H1 (cell line): ENCODE measurements at regions not wholly inside any gene's neighbourhood (a gene's known extent, or its start where the extent isn't known, plus 50 kb on each side); places are given as distances from the start of the nearest gene placed in this dataset.

Source experiments
- CTCF ChIA-PET: fragments of 300-600 bp; sonication (Branson Sonifier 250); formaldehyde crosslinking; loops from one replicate; lab custom pipeline; 2021; ENCODE audit not compliant: partially characterized antibody; lab: Charles Lee
- POLR2A ChIA-PET: fragments of 300-600 bp; sonication (Branson Sonifier 250); formaldehyde crosslinking; loops from one replicate; lab custom pipeline; 2021; ENCODE audit warnings: inconsistent platforms; ENCODE audit not compliant: partially characterized antibody; lab: Charles Lee
- DNase-seq, 2 experiments: peaks; one replicate each; pipeline versions ENCODE4 v3.0.0 to v3.0.0-alpha.2; 2010 to 2022; ENCODE audit warnings: low spot score in 2 of 2, low read depth in 1 of 2, mixed read lengths in 1 of 2
- FAIRE-seq: peaks from 2 replicates; lab custom pipeline; 2011; peaks lifted over from hg19 to GRCh38; lab: Jason Lieb, UNC
- H2AFZ ChIP-seq: 2 replicates; pipeline ENCODE4 v1.8.1; 2012; ENCODE audit warnings: low read length, inconsistent platforms
- H2AK5ac ChIP-seq: 2 replicates; pipeline ENCODE4 v1.6.1; 2013; ENCODE audit warnings: low read depth, low read length
- H2BK120ac ChIP-seq: replicated peaks from 2 replicates; pipeline ENCODE3; 2013; ENCODE audit warnings: low read depth, low read length, inconsistent platforms
- H2BK12ac ChIP-seq: 2 replicates; pipeline ENCODE4 v1.6.1; 2013; ENCODE audit warnings: low read depth, low read length
- H2BK15ac ChIP-seq: 2 replicates; pipeline ENCODE4 v1.6.1; 2013; ENCODE audit warnings: low read length
- H2BK20ac ChIP-seq: 2 replicates; pipeline ENCODE4 v1.6.1; 2013; ENCODE audit warnings: low read length
- H2BK5ac ChIP-seq: 2 replicates; pipeline ENCODE4 v1.6.1; 2013; ENCODE audit warnings: low read depth, low read length
- H3K14ac ChIP-seq: 2 replicates; pipeline ENCODE4 v1.6.1; 2013; ENCODE audit warnings: inconsistent platforms; ENCODE audit not compliant: insufficient read length
- H3K18ac ChIP-seq: 2 replicates; pipeline ENCODE4 v1.6.1; 2013; ENCODE audit warnings: low read length; ENCODE audit errors: extremely low read depth
- H3K23ac ChIP-seq: 2 replicates; pipeline ENCODE4 v1.6.1; 2013; ENCODE audit warnings: inconsistent platforms; ENCODE audit not compliant: insufficient read length
- H3K23me2 ChIP-seq: 2 replicates; pipeline ENCODE4 v1.6.1; 2013; ENCODE audit warnings: low read depth, low read length
- H3K27ac ChIP-seq: 2 replicates; pipeline ENCODE4 v1.6.1; 2011; ENCODE audit warnings: low read depth, low read length, inconsistent platforms
- H3K27me3 ChIP-seq, 4 experiments: replicated peaks in 1 of 4; 1 replicate in 1 of 4; 2 replicates in 3 of 4; pipeline versions ENCODE4 v1.6.1 to v1.8.1; 2011 to 2013; ENCODE audit warnings: low read length in 3 of 4, mild to moderate bottlenecking in 3 of 4, inconsistent platforms in 2 of 4, mixed read lengths in 2 of 4, moderate library complexity in 1 of 4; ENCODE audit not compliant: control insufficient read depth in 3 of 4, insufficient read depth in 3 of 4; ENCODE audit errors: extremely low read depth in 1 of 4
- H3K36me3 ChIP-seq, 4 experiments: 2 replicates each; pipeline versions ENCODE4 v1.6.1 to v1.8.1; 2011 to 2013; ENCODE audit warnings: mild to moderate bottlenecking in 4 of 4, low read length in 3 of 4, moderate library complexity in 2 of 4, control low read depth in 1 of 4, inconsistent platforms in 1 of 4; ENCODE audit not compliant: insufficient read depth in 4 of 4, control insufficient read depth in 2 of 4
- H3K4ac ChIP-seq: replicated peaks from 2 replicates; pipeline ENCODE3; 2013; ENCODE audit warnings: low read length, low read depth, mixed read lengths, inconsistent platforms; ENCODE audit not compliant: insufficient read length
- H3K4me1 ChIP-seq, 4 experiments: replicated peaks in 1 of 4; 1 replicate in 1 of 4; 2 replicates in 3 of 4; pipeline versions ENCODE4 v1.6.1 to v1.8.1; 2011 to 2013; ENCODE audit warnings: low read length in 3 of 4, inconsistent platforms in 2 of 4, mixed read lengths in 1 of 4; ENCODE audit not compliant: insufficient read depth in 4 of 4, control insufficient read depth in 3 of 4
- H3K4me2 ChIP-seq, 2 experiments: 2 replicates each; pipeline versions ENCODE4 v1.6.1 to v1.8.1; 2011 to 2013; ENCODE audit warnings: low read depth in 2 of 2, low read length in 2 of 2, control low read depth in 1 of 2, inconsistent platforms in 1 of 2, mild to moderate bottlenecking in 1 of 2; ENCODE audit not compliant: insufficient read depth in 1 of 2
- H3K4me3 ChIP-seq, 4 experiments: fragments of 200-600, 300-600 bp in 1 of 4; sonication (generic), shearing (Covaris generic), sonication (Bioruptor Twin) in 1 of 4; 2 replicates each; pipeline versions ENCODE4 v1.5.1 to v1.8.1; 2011 to 2016; ENCODE audit warnings: low read length in 4 of 4, low read depth in 3 of 4, control low read depth in 2 of 4, inconsistent platforms in 2 of 4, mild to moderate bottlenecking in 2 of 4, mixed read lengths in 1 of 4, moderate library complexity in 1 of 4; ENCODE audit not compliant: insufficient read depth in 2 of 4; ENCODE audit errors: extremely low read depth in 1 of 4
- H3K56ac ChIP-seq: replicated peaks from 2 replicates; pipeline ENCODE3; 2013; ENCODE audit warnings: low read depth, mild to moderate bottlenecking, mixed read lengths, low read length, inconsistent platforms; ENCODE audit not compliant: insufficient read length
- H3K79me1 ChIP-seq: 2 replicates; pipeline ENCODE4 v1.6.1; 2013; ENCODE audit warnings: low read depth, low read length, control low read depth
- H3K79me2 ChIP-seq, 2 experiments: 2 replicates each; pipeline versions ENCODE4 v1.6.1 to v1.8.1; 2012 to 2013; ENCODE audit warnings: low read length in 2 of 2, mild to moderate bottlenecking in 2 of 2, inconsistent platforms in 1 of 2; ENCODE audit not compliant: insufficient read depth in 2 of 2, control insufficient read depth in 1 of 2
- H3K9ac ChIP-seq, 4 experiments: replicated peaks in 1 of 4; 1 replicate in 1 of 4; 2 replicates in 3 of 4; pipeline versions ENCODE4 v1.6.1 to v1.8.1; 2011 to 2013; ENCODE audit warnings: low read depth in 3 of 4, low read length in 3 of 4, control low read depth in 2 of 4, mild to moderate bottlenecking in 2 of 4, moderate library complexity in 2 of 4, inconsistent platforms in 1 of 4; ENCODE audit errors: extremely low read depth in 1 of 4
- H3K9me3 ChIP-seq, 2 experiments: 2 replicates each; pipeline versions ENCODE4 v1.6.1 to v1.8.1; 2012 to 2013; ENCODE audit warnings: mild to moderate bottlenecking in 2 of 2, moderate library complexity in 2 of 2, control low read depth in 1 of 2, inconsistent platforms in 1 of 2, low read depth in 1 of 2, low read length in 1 of 2, mixed read lengths in 1 of 2; ENCODE audit not compliant: insufficient read depth in 2 of 2
- H4K20me1 ChIP-seq, 2 experiments: replicated peaks in 1 of 2; 2 replicates each; pipeline versions ENCODE3 to v1.8.1; 2011 to 2013; ENCODE audit warnings: inconsistent platforms in 2 of 2, low read length in 2 of 2, mild to moderate bottlenecking in 1 of 2; ENCODE audit not compliant: insufficient read depth in 2 of 2, control insufficient read depth in 1 of 2
- H4K5ac ChIP-seq: 2 replicates; pipeline ENCODE4 v1.6.1; 2013; ENCODE audit warnings: low read length, low read depth, mixed read lengths, inconsistent platforms; ENCODE audit not compliant: insufficient read length
- H4K8ac ChIP-seq: 2 replicates; pipeline ENCODE4 v1.8.0; 2013; ENCODE audit warnings: mild to moderate bottlenecking, moderate library complexity, low read length, inconsistent platforms; ENCODE audit not compliant: insufficient read depth; ENCODE audit errors: extremely low read depth
- H4K91ac ChIP-seq: replicated peaks from 2 replicates; pipeline ENCODE3; 2013; ENCODE audit warnings: low read length, mixed read lengths, inconsistent platforms; ENCODE audit not compliant: insufficient read length
- BRCA1 ChIP-seq: IDR thresholded peaks from 2 replicates; pipeline ENCODE4 v1.6.1; 2012; ENCODE audit warnings: low read depth, low read length, improper control_type of control experiment
- WGBS, 2 experiments: shearing (Covaris generic) in 1 of 2; methylation state at CpG; one replicate each; pipeline versions ENCODE4 v1.1.6 to v1.1.7; 2013 to 2015; ENCODE audit warnings: low lambda C conversion rate in 2 of 2, mixed read lengths in 2 of 2, inconsistent platforms in 1 of 2, low coverage in 1 of 2, missing lambda C conversion rate in 1 of 2; ENCODE audit not compliant: insufficient replicate concordance in 2 of 2, insufficient coverage in 1 of 2, insufficient read length in 1 of 2; ENCODE audit errors: extremely low coverage in 1 of 2, missing lambda C conversion rate in 1 of 2; 5-methylcytosine and 5-hydroxymethylcytosine counted together

DNA sequence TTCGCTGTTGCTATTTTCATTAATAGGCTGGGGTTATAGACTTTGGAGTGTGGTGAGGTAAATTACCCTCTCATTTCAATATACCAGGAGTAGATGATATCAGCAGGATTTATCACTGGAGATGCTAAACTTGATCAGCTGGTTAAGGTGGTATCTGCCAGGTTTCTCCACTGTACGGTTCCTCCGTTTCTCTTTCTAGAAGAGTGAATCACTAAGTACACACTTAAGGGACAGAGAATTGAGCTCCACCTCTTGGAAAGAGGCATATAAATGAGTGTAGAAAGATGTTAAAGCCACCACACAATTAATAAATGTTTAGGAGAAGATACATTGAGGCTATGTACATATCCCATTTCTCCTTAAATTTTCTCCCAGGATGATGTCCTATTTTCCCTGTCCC is 277.4 kb upstream of the GRIP1 start:
- H4K8ac ChIP-seq: no peak overlapping the region
- no peak overlapping the region for H3K4me2 ChIP-seq
- H3K27ac ChIP-seq: no peak overlapping the region
- H3K36me3 ChIP-seq: no peaks in the 10 kb centered on the region
- POLR2A ChIA-PET: interaction anchor here (1.0 kb wide), 1 partner anchor 8 kb away, joined by 3 read pairs; no protein-coding TSS in a partner anchor
- H3K27me3 ChIP-seq: no peaks in the 10 kb centered on the region
- H4K20me1 ChIP-seq: no peaks in the 10 kb centered on the region
- H2AK5ac ChIP-seq: no peak overlapping the region
- H2BK12ac ChIP-seq: no peak overlapping the region
- no peak overlapping the region for H3K56ac ChIP-seq
- no peaks in the 10 kb centered on the region for H3K9me3 ChIP-seq
- H3K4me3 ChIP-seq: no peak overlapping the region
- DNase-seq: no peak
- no peak overlapping the region for H3K14ac ChIP-seq
- H3K23me2 ChIP-seq: no peaks in the 10 kb centered on the region
- WGBS, 2 experiments: 88% methylated on average over 3 of the region's 3 CpGs; no CpG with 5 or more reads in 1 of the 2 experiments
- CTCF ChIA-PET: no interaction called here
- H2AFZ ChIP-seq: no peak overlapping the region
- no peak overlapping the region for H3K18ac ChIP-seq
- H3K9ac ChIP-seq: no peak overlapping the region
- no peak overlapping the region for H2BK120ac ChIP-seq
- no peaks in the 10 kb centered on the region for H3K79me1 ChIP-seq
- no peak for FAIRE-seq
- H4K91ac ChIP-seq: no peak overlapping the region
- peaks cover 0 to 3% (median under 1%) of the 10 kb centered on the region in 4 experiments; a peak in 2 of 7 replicates for H3K4me1 ChIP-seq
- H4K5ac ChIP-seq: no peak overlapping the region
- no peak overlapping the region for H3K23ac ChIP-seq
- H2BK20ac ChIP-seq: no peak overlapping the region
- H2BK5ac ChIP-seq: no peak overlapping the region
- H2BK15ac ChIP-seq: no peak overlapping the region
- no peak overlapping the region for H3K4ac ChIP-seq
- 0 out of 4 replicates have a peak, but pooled peaks cover 0 to 5% of the 10 kb centered on the region in 2 experiments for H3K79me2 ChIP-seq
- TF ChIP-seq BRCA1: no peak
